ENCODE measurements at regions not wholly inside any gene's neighbourhood (a gene's known extent, or its start where the extent isn't known, plus 50 kb on each side); places are given as distances from the start of the nearest gene placed in this dataset.

GRCh38 chr3:18047052-18047451, 304.6 kb upstream of the TBC1D5 start:
- no peak overlapping the region for H3K27ac Mint-ChIP-seq
- ChIA-PET POLR2A (no interaction called here), CTCF (no interaction called here)
- H3K27ac ChIP-seq (ENCODE audit: low read length): no peak overlapping the region
- ATAC-seq (replicated peaks in 1 of 4) (no peak), DNase-seq (no peak)
- H3K4me3 Mint-ChIP-seq: no peak overlapping the region
- H3K4me1 Mint-ChIP-seq: no peaks in the 10 kb centered on the region
- 100% methylated on average over 1 of the region's 2 CpGs for WGBS (ENCODE audit: insufficient coverage)
- peaks cover 0 to 4% of the 10 kb centered on the region in 2 donors for H3K27me3 Mint-ChIP-seq
- no peaks in the 10 kb centered on the region for H3K27me3 ChIP-seq (replicated peaks in 1 of 2; ENCODE audit: control insufficient read depth in 2 of 2, extremely low read depth in 1 of 2, insufficient read depth in 2 of 2, low read length in 1 of 2)
- no peaks in the 10 kb centered on the region for H3K9me3 ChIP-seq
- no peaks in the 10 kb centered on the region for H3K36me3 Mint-ChIP-seq
- no peaks in the 10 kb centered on the region for H3K36me3 ChIP-seq (ENCODE audit: control insufficient read depth in 2 of 2, extremely low read depth in 1 of 2, insufficient read depth in 1 of 2, low read length in 1 of 2)
- H3K4me3 ChIP-seq (ENCODE audit: control insufficient read depth in 1 of 2, extremely low read depth in 1 of 2, low read length in 1 of 2): no peak overlapping the region
- no peaks in the 10 kb centered on the region for H3K9me3 Mint-ChIP-seq
- H3K4me1 ChIP-seq (ENCODE audit: control insufficient read depth in 1 of 2, extremely low read depth in 1 of 2, insufficient read depth in 2 of 2, low read length in 2 of 2): no peaks in the 10 kb centered on the region

- Mint-ChIP-seq H3K9me3 (no peaks in the 10 kb centered on the region), H3K4me1 (no peaks in the 10 kb centered on the region), H3K27ac (no peak overlapping the region), H3K27me3 (peaks cover 0 to 4% of the 10 kb centered on the region in 2 donors), H3K36me3 (no peaks in the 10 kb centered on the region), H3K4me3 (no peak overlapping the region)
- no peaks in the 10 kb centered on the region for H3K27me3 ChIP-seq (replicated peaks in 1 of 2; ENCODE audit: control insufficient read depth in 2 of 2, extremely low read depth in 1 of 2, insufficient read depth in 2 of 2, low read length in 1 of 2)
- no peaks in the 10 kb centered on the region for H3K9me3 ChIP-seq
- ATAC-seq (replicated peaks in 1 of 4): no peak
- no CpG with 5 or more reads among the region's 4 CpGs for WGBS (ENCODE audit: insufficient coverage)
- H3K36me3 ChIP-seq (ENCODE audit: control insufficient read depth in 2 of 2, extremely low read depth in 1 of 2, insufficient read depth in 1 of 2, low read length in 1 of 2): no peaks in the 10 kb centered on the region
- ChIA-PET POLR2A (no interaction called here), CTCF (no interaction called here)
- H3K4me3 ChIP-seq (ENCODE audit: control insufficient read depth in 1 of 2, extremely low read depth in 1 of 2, low read length in 1 of 2): no peak overlapping the region
- H3K27ac ChIP-seq (ENCODE audit: low read length): no peak overlapping the region
- DNase-seq: no peak
- no peaks in the 10 kb centered on the region for H3K4me1 ChIP-seq (ENCODE audit: control insufficient read depth in 1 of 2, extremely low read depth in 1 of 2, insufficient read depth in 2 of 2, low read length in 2 of 2)
These were observed 303.9 kb upstream of the TBC1D5 start for GRCh38 chr3:18046131-18046915.

DNA sequence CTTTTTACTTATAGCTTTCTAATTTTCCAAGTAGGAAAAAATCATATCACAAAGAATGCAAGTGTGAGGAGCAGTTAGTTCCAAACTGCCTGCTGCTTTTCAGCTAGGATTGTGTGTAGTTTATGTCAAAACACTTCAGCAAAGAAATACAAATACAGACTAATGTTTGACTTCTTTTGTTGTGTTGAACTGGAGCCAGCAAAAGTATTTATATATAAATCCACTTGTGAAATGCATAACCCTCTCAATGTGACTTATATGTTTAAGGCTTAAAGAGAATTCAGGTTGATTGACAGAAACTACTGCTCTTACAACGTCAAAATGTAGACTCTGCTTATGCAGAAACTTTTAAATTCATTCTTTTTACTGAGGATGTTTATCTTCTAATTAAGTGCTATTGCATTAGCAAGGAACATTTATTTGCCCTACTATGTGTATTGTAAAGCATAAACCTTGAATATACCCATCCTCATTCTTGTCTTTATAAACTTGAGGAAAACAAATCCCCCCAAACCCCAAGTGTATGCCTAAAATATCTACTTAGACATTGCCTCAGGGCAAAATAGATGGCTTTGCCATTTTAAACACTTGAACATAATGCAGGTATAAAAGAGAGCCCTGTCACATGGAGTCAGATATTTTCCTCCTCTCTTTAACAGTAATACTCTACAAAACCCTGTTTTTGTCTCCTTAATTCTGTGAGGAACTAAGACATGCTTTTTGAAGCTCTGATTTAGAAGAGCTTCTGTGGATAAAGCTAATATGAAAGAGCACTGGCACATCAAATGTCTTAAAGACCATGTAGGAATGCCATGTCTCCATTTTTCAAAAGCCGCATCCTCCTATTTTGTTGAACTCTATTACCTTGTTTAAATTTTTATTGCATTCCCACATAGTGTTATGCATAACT, 302.8 kb upstream of the TBC1D5 start:
- no peak overlapping the region for H3K4me3 ChIP-seq (ENCODE audit: control insufficient read depth in 1 of 2, extremely low read depth in 1 of 2, low read length in 1 of 2)
- POLR2A ChIA-PET: no interaction called here
- no peaks in the 10 kb centered on the region for H3K36me3 Mint-ChIP-seq

GRCh38 chr3:18044191-18044590, 301.8 kb upstream of the TBC1D5 start:
- H3K36me3 ChIP-seq (ENCODE audit: control insufficient read depth in 2 of 2, extremely low read depth in 1 of 2, insufficient read depth in 1 of 2, low read length in 1 of 2): no peaks in the 10 kb centered on the region
- Mint-ChIP-seq H3K27me3 (peaks cover 1 to 7% of the 10 kb centered on the region in 2 donors), H3K9me3 (no peaks in the 10 kb centered on the region), H3K4me3 (no peak overlapping the region), H3K36me3 (no peaks in the 10 kb centered on the region), H3K27ac (no peak overlapping the region), H3K4me1 (no peaks in the 10 kb centered on the region)
- no peaks in the 10 kb centered on the region for H3K27me3 ChIP-seq (replicated peaks in 1 of 2; ENCODE audit: control insufficient read depth in 2 of 2, extremely low read depth in 1 of 2, insufficient read depth in 2 of 2, low read length in 1 of 2)
- ATAC-seq (replicated peaks in 1 of 4): no peak
- DNase-seq: no peak
- POLR2A ChIA-PET: interaction anchor here in 1 of 2 donors (0.6 kb wide), 1 partner anchor 261 kb away, joined by 3 read pairs; no protein-coding TSS in a partner anchor
- H3K27ac ChIP-seq (ENCODE audit: low read length): no peak overlapping the region
- no peak overlapping the region for H3K4me3 ChIP-seq (ENCODE audit: control insufficient read depth in 1 of 2, extremely low read depth in 1 of 2, low read length in 1 of 2)
- CTCF ChIA-PET: no interaction called here
- no peaks in the 10 kb centered on the region for H3K9me3 ChIP-seq
- 44% methylated on average over 1 of the region's 2 CpGs for WGBS (ENCODE audit: insufficient coverage)
- no peaks in the 10 kb centered on the region for H3K4me1 ChIP-seq (ENCODE audit: control insufficient read depth in 1 of 2, extremely low read depth in 1 of 2, insufficient read depth in 2 of 2, low read length in 2 of 2)

More for the DNA sequence above, 302.8 kb upstream of the TBC1D5 start:
- WGBS (ENCODE audit: insufficient coverage): no CpG with 5 or more reads among the region's 2 CpGs
- CTCF ChIA-PET: no interaction called here
- no peaks in the 10 kb centered on the region for H3K4me1 Mint-ChIP-seq
- H3K9me3 Mint-ChIP-seq: no peaks in the 10 kb centered on the region
- H3K4me3 Mint-ChIP-seq: no peak overlapping the region
- Histone ChIP-seq H3K4me1 (ENCODE audit: control insufficient read depth in 1 of 2, extremely low read depth in 1 of 2, insufficient read depth in 2 of 2, low read length in 2 of 2) (no peaks in the 10 kb centered on the region), H3K9me3 (no peaks in the 10 kb centered on the region), H3K27ac (ENCODE audit: low read length) (no peak overlapping the region), H3K27me3 (replicated peaks in 1 of 2; ENCODE audit: control insufficient read depth in 2 of 2, extremely low read depth in 1 of 2, insufficient read depth in 2 of 2, low read length in 1 of 2) (no peaks in the 10 kb centered on the region), H3K36me3 (ENCODE audit: control insufficient read depth in 2 of 2, extremely low read depth in 1 of 2, insufficient read depth in 1 of 2, low read length in 1 of 2) (no peaks in the 10 kb centered on the region)
- H3K27ac Mint-ChIP-seq: no peak overlapping the region
- no peak for ATAC-seq (replicated peaks in 1 of 4)
- H3K27me3 Mint-ChIP-seq: peaks cover 1 to 7% of the 10 kb centered on the region in 2 donors
- DNase-seq: no peak

- no peak overlapping the region for H3K4me3 Mint-ChIP-seq
- Histone ChIP-seq H3K4me3 (ENCODE audit: control insufficient read depth in 1 of 2, extremely low read depth in 1 of 2, low read length in 1 of 2) (no peak overlapping the region), H3K27me3 (replicated peaks in 1 of 2; ENCODE audit: control insufficient read depth in 2 of 2, extremely low read depth in 1 of 2, insufficient read depth in 2 of 2, low read length in 1 of 2) (peaks cover 0 to 2% of the 10 kb centered on the region in 2 experiments), H3K4me1 (ENCODE audit: control insufficient read depth in 1 of 2, extremely low read depth in 1 of 2, insufficient read depth in 2 of 2, low read length in 2 of 2) (no peaks in the 10 kb centered on the region), H3K27ac (ENCODE audit: low read length) (no peak overlapping the region), H3K36me3 (ENCODE audit: control insufficient read depth in 2 of 2, extremely low read depth in 1 of 2, insufficient read depth in 1 of 2, low read length in 1 of 2) (no peaks in the 10 kb centered on the region), H3K9me3 (no peaks in the 10 kb centered on the region)
- peaks cover 1 to 6% of the 10 kb centered on the region in 2 donors for H3K27me3 Mint-ChIP-seq
- no CpG with 5 or more reads among the region's 1 CpG for WGBS (ENCODE audit: insufficient coverage)
- no peaks in the 10 kb centered on the region for H3K36me3 Mint-ChIP-seq
- ChIA-PET POLR2A (interaction anchor here in 1 of 2 donors (0.6 kb wide), 1 partner anchor 1177 kb away, joined by 4 read pairs; no protein-coding TSS in a partner anchor), CTCF (no interaction called here)
- DNase-seq (no peak), ATAC-seq (replicated peaks in 1 of 4) (no peak)
- H3K27ac Mint-ChIP-seq: no peak overlapping the region
- H3K4me1 Mint-ChIP-seq: no peaks in the 10 kb centered on the region
- no peaks in the 10 kb centered on the region for H3K9me3 Mint-ChIP-seq
These were observed 294.0 kb upstream of the TBC1D5 start for GRCh38 chr3:18036450-18036815.

GRCh38 chr3:18035641-18036449, 293.4 kb upstream of the TBC1D5 start:
- no peaks in the 10 kb centered on the region for H3K4me1 ChIP-seq (ENCODE audit: control insufficient read depth in 1 of 2, extremely low read depth in 1 of 2, insufficient read depth in 2 of 2, low read length in 2 of 2)
- Mint-ChIP-seq H3K27ac (no peak overlapping the region), H3K4me3 (no peak overlapping the region), H3K27me3 (peaks cover under 1 to 5% of the 10 kb centered on the region in 2 donors), H3K36me3 (no peaks in the 10 kb centered on the region), H3K9me3 (no peaks in the 10 kb centered on the region), H3K4me1 (no peaks in the 10 kb centered on the region)
- H3K27me3 ChIP-seq (replicated peaks in 1 of 2; ENCODE audit: control insufficient read depth in 2 of 2, extremely low read depth in 1 of 2, insufficient read depth in 2 of 2, low read length in 1 of 2): peaks cover 0 to 2% of the 10 kb centered on the region in 2 experiments
- POLR2A ChIA-PET: interaction anchor here in 1 of 2 donors (0.6 kb wide), 1 partner anchor 1177 kb away, joined by 4 read pairs; no protein-coding TSS in a partner anchor
- ATAC-seq (replicated peaks in 1 of 4) (no peak), DNase-seq (no peak)
- H3K27ac ChIP-seq (ENCODE audit: low read length): no peak overlapping the region
- H3K36me3 ChIP-seq (ENCODE audit: control insufficient read depth in 2 of 2, extremely low read depth in 1 of 2, insufficient read depth in 1 of 2, low read length in 1 of 2): no peaks in the 10 kb centered on the region
- H3K4me3 ChIP-seq (ENCODE audit: control insufficient read depth in 1 of 2, extremely low read depth in 1 of 2, low read length in 1 of 2): no peak overlapping the region
- H3K9me3 ChIP-seq: no peaks in the 10 kb centered on the region
- 20% methylated on average over 1 of the region's 2 CpGs for WGBS (ENCODE audit: insufficient coverage)
- CTCF ChIA-PET: no interaction called here
